ENCODE measurements at regions not wholly inside any gene's neighbourhood (a gene's known extent, or its start where the extent isn't known, plus 50 kb on each side); places are given as distances from the start of the nearest gene placed in this dataset.

DNA sequence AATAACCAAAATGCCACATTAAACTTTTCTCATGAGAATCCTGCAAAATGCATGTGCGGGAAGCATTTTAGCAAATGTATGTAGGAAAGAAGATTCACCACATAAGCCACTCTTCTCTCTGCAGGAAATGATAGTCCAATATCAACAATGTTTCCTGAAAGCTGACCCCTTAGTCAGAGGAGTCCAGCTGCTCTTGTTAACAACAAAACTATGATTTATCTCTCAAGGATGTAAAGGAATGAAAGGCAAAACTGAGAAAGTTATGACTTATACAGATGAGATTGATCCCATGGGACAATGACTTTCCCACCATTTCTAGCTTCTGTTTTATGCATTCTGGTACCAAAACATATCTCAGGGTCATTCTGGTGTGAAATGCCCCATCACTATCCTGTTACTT, 125.0 kb upstream of the EDNRA start:
- Histone ChIP-seq H3K4me3 (no peak overlapping the region), H3K9me3 (no peaks in the 10 kb centered on the region), H3K4me1 (peaks cover 0 to 16% (median under 1%) of the 10 kb centered on the region in 12 donors), H3K27ac (peak overlapping the region in 1 of 12 donors; percentile 37), H3K27me3 (no peaks in the 10 kb centered on the region), H3K36me3 (no peaks in the 10 kb centered on the region)
- intact Hi-C loops (cut with DNase I) = no loop called here
- ATAC-seq = peak in 1 of 4 donors; percentile 54
- TF ChIP-seq POLR2A (IDR thresholded peaks at IDR 0.05) = no peak
- TF ChIP-seq, protein P1, sequence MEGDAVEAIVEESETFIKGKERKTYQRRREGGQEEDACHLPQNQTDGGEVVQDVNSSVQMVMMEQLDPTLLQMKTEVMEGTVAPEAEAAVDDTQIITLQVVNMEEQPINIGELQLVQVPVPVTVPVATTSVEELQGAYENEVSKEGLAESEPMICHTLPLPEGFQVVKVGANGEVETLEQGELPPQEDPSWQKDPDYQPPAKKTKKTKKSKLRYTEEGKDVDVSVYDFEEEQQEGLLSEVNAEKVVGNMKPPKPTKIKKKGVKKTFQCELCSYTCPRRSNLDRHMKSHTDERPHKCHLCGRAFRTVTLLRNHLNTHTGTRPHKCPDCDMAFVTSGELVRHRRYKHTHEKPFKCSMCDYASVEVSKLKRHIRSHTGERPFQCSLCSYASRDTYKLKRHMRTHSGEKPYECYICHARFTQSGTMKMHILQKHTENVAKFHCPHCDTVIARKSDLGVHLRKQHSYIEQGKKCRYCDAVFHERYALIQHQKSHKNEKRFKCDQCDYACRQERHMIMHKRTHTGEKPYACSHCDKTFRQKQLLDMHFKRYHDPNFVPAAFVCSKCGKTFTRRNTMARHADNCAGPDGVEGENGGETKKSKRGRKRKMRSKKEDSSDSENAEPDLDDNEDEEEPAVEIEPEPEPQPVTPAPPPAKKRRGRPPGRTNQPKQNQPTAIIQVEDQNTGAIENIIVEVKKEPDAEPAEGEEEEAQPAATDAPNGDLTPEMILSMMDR (IDR thresholded peaks at IDR 0.05) = no peak
- WGBS, 4 donors = 65 to 77% (median 72%) methylated on average over 1 of the region's 1 CpG
- no peak for DNase-seq

DNA sequence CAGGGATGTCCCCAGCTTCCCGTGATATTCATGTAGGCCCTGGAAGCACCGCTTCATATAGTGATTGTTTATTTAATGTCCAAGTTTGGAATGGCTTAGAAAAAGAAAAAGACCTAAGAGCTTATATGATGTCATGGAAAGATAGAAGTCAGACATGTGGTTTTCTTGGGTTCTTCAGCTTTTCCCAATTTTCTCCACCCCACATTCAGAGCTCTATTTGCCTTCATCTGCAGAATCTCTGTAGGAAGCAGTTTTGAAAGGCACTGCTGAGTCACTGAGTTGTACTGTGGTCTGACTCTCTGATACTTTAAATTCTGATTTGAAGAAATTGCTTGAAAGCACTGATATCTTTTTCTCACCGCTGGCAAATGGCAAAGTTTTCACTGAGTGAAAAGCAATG, 120.6 kb upstream of the EDNRA start:
- WGBS, 4 donors = 56 to 87% (median 63%) methylated on average over 3 of the region's 3 CpGs
- H3K4me1 ChIP-seq = peaks cover 0 to 35% (median 10%) of the 10 kb centered on the region in 12 donors
- peak overlapping the region in 6 of 12 donors; percentile 3 to 87 (median 68) for H3K27ac ChIP-seq
- intact Hi-C loops (cut with DNase I) = loop anchor here in 1 of 10 donors (5.0 kb wide), 1 partner anchor 122 kb away; the partner anchor contains the start of gene EDNRA
- no peaks in the 10 kb centered on the region for H3K36me3 ChIP-seq
- no peaks in the 10 kb centered on the region for H3K27me3 ChIP-seq
- ATAC-seq (peak in 1 of 4 donors; percentile 26), DNase-seq (no peak)
- TF ChIP-seq POLR2A (IDR thresholded peaks at IDR 0.05) = no peak
- no peak overlapping the region for H3K4me3 ChIP-seq
- no peaks in the 10 kb centered on the region for H3K9me3 ChIP-seq

DNA sequence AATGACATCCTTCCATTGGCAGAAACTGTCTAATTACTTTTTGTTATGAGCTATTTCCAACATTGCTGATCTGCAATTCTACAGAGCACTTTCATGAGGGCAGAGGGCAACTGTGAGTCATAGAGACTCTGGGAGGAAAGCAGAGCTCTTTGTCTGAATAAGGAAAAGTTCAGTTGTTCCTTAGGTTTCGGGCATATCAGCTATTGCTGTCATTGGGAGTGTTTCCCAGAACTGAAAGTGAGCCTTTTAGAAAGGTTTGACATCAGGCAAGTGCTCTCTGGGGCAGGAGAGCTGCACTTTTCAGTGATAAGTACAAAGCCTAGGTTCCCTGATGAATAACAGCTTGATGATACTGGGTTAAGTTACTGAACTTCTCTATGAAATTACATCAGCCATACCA, 119.2 kb upstream of the EDNRA start:
- Histone ChIP-seq H3K4me3 (no peak overlapping the region), H3K9me3 (no peaks in the 10 kb centered on the region), H3K4me1 (peaks cover 0 to 35% (median 10%) of the 10 kb centered on the region in 12 donors), H3K27me3 (no peaks in the 10 kb centered on the region), H3K27ac (peak overlapping the region; percentile 39 to 87 (median 72)), H3K36me3 (no peaks in the 10 kb centered on the region)
- WGBS, 4 donors = 37 to 57% (median 46%) methylated on average over 1 of the region's 1 CpG
- intact Hi-C loops (cut with DNase I) = loop anchor here in 1 of 10 donors (5.0 kb wide), 1 partner anchor 121 kb away; the partner anchor contains the start of gene EDNRA
- no peak for TF ChIP-seq POLR2A (IDR thresholded peaks at IDR 0.05)
- TF ChIP-seq, protein P1 (IDR thresholded peaks at IDR 0.05) = no peak
- peak in 3 of 5 donors; percentile 45 to 46 (median 46) for DNase-seq
- peak; percentile 30 to 86 (median 71) for ATAC-seq

DNA sequence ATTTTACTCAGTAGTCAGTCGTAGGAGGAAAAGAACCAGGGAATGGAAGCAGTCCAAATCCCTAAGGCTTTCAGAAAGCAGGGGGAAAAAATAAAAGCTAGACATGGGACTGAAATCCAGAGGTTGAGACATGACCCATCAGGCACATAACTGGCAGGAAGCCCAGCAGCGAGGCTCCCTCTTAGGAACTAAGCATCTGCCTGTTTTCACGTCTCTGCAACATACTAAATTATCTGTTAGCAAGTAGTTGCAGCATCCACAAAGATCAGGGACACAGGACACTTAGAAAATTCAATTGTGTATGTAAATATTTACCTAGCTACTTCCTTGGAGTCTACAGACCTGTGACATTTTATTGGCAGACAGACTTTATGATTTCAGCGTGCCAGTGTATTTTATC, 118.0 kb upstream of the EDNRA start:
- H3K4me1 ChIP-seq = peaks cover 0 to 35% (median 10%) of the 10 kb centered on the region in 12 donors
- H3K27ac ChIP-seq = peak overlapping the region in 10 of 12 donors; percentile 46 to 87 (median 76)
- no peaks in the 10 kb centered on the region for H3K27me3 ChIP-seq
- no peak for TF ChIP-seq POLR2A (IDR thresholded peaks at IDR 0.05)
- TF ChIP-seq, protein P1 (IDR thresholded peaks at IDR 0.05) = no peak
- ATAC-seq = peak; percentile 57 to 78 (median 70)
- no peaks in the 10 kb centered on the region for H3K9me3 ChIP-seq
- H3K36me3 ChIP-seq = no peaks in the 10 kb centered on the region
- 22 to 24% (median 23%) methylated on average over 4 of the region's 4 CpGs for WGBS, 4 donors
- peak; percentile 80 to 86 (median 83) for DNase-seq
- intact Hi-C loops (cut with DNase I) = loop anchor here in 1 of 10 donors (5.0 kb wide), 1 partner anchor 119 kb away; the partner anchor contains the start of gene EDNRA
- H3K4me3 ChIP-seq = no peak overlapping the region
